22Rv1 (cell line): ENCODE measurements at regions not wholly inside any gene's neighbourhood (a gene's known extent, or its start where the extent isn't known, plus 50 kb on each side); places are given as distances from the start of the nearest gene placed in this dataset.

Experiments
- ZFX ChIP-seq: fragments of 450-650 bp; IDR thresholded peaks from 2 replicates; pipeline ENCODE4 v1.6.1; 2017; ENCODE audit warnings: antibody characterized with exemption, borderline replicate concordance
- TF ChIP-seq, protein P1 (sequence below): fragments of 450-650 bp; IDR thresholded peaks from 2 replicates; pipeline ENCODE4 v1.5.1; 2017; ENCODE audit warnings: mild to moderate bottlenecking

DNA sequence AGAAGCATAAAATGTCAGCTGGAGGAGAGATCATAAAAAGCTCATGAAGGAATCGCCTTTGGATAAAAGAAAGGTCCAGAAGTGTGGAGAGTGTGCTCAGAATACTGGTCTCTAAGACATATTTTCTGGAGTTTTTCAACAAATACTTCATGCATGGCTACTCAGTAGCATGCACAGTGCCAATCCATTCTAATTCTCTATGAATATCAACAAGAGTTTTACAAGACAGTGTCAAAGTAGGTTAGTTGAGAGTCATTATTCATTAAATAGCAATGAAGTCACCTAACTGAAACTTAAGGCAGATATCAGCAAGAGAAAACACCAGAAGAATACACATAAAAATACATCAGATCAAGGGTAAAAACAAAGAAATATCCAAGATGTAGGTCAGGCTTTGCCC is 1243.2 kb upstream of the SLC10A2 start:
- TF ChIP-seq, protein P1, sequence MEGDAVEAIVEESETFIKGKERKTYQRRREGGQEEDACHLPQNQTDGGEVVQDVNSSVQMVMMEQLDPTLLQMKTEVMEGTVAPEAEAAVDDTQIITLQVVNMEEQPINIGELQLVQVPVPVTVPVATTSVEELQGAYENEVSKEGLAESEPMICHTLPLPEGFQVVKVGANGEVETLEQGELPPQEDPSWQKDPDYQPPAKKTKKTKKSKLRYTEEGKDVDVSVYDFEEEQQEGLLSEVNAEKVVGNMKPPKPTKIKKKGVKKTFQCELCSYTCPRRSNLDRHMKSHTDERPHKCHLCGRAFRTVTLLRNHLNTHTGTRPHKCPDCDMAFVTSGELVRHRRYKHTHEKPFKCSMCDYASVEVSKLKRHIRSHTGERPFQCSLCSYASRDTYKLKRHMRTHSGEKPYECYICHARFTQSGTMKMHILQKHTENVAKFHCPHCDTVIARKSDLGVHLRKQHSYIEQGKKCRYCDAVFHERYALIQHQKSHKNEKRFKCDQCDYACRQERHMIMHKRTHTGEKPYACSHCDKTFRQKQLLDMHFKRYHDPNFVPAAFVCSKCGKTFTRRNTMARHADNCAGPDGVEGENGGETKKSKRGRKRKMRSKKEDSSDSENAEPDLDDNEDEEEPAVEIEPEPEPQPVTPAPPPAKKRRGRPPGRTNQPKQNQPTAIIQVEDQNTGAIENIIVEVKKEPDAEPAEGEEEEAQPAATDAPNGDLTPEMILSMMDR, result no peak
- no peak for TF ChIP-seq ZFX
